Activated T-cell treated with anti-CD3 and anti-CD28 coated beads for 48 hours (primary cell): ENCODE measurements at regions not wholly inside any gene's neighbourhood (a gene's known extent, or its start where the extent isn't known, plus 50 kb on each side); places are given as distances from the start of the nearest gene placed in this dataset.

Experiments
- DNase-seq: peaks from one replicate; pipeline ENCODE4 v3.0.0-alpha.2; 2020; ENCODE audit warnings: low read depth

- no peak for DNase-seq
Measured at GRCh38 chr16:85187886-85188285, 75.6 kb upstream of the CIBAR2 start.

GRCh38 chr16:85188822-85189672, 76.8 kb upstream of the CIBAR2 start:
- DNase-seq = no peak

DNA sequence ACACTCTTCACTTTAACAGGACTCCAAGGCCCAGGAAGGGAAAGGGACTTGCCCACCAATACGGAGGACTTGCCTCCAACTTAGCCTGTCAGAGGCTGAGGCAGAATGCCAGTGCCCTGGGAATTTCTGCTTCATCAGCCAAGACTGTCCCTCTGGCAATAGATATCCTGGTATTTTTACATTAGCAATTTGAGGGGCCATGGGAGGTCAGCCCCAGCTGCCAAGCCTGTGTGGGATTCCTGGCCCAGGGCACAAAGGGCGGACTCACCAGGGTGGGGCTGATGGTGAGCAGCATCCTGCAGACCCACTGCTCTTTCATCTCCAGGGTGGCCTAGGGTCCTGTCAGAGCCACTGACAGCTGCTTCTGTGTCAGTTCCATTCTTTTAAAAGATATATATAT, 78.3 kb upstream of the CIBAR2 start:
- DNase-seq = no peak

- DNase-seq = no peak
Measured at GRCh38 chr16:85191341-85191965, 79.2 kb upstream of the CIBAR2 start.

DNA sequence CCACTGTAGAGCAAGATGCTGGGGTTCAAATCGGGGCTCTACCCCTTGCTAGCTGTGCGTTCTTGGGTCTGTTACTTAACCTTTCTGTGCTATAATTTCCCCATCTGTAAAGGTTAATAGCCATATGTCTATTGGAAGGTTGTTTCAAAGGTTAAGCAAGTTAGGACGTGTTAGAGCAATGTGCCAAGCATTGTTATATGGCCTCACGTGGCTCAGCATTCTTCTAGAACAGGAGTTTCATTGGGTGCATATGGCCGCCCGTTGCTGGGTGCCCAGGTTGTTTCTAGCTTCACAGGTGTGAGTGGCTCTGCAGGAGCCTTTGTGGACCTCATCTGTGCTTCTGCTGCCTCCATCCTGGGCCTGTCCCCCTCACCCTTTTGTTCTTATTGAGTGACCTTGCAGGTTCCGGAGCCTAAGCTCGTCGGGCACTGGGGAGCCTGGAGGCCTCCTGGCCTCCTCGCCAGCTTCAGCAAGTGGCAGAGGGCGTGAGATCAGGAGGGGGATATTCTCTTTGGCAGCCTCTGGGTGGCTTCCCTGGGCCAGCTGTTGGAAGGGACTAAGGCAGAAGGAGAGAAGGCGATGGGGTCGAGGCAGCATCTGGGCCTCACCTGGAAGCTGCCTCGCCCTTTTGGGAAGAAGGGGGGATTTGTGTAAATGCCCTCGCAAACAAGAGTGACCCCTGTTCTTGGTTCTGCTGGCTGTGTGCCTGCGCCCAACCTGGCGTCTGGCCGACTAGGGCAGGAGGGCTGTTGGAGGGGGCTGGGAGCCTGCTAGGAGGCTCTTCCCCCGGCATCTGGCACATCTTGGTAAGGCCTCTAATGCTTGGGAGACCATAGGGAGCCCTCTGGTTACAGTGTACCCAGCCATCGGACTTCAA, 80.2 kb upstream of the CIBAR2 start:
- DNase-seq = no peak

DNA sequence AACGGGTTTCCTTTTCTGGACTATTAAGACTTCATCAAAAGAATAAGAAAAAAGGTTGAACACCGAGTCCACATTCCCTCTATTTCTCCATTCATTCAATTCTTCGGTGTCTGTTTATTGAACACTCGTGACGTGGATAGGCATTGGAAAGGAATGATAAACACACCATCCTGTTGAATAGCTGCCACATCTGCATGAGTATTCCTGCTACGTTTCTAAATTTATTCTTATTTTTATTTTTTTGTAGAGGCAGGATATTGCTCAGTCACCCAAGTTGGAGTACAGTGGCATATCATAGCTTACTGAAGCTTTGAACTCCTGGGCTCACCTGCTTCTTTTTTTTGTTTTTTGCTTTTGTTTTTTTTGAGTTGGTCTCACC, 80.8 kb upstream of the CIBAR2 start:
- DNase-seq = no peak

DNA sequence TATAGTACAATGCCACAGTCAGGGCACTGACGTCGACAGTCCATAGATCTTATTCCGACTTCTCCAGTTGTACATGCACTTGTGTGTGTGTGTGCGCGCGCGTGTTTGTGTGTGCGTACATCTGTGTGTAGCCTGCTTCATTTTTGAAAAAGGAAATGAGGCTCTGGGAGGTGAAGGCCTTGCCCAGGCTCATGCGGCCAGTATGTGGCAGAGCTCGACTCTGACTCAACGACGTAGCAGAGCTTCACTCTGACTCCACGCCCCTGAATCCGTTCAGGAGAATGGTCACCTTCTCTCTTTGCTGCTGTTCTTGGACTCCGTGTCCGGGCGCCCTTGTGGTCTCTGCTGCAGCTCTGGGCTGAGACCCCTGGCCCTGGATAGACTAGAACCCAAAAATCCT, 81.6 kb upstream of the CIBAR2 start:
- DNase-seq = no peak

- no peak for DNase-seq
Measured at GRCh38 chr16:85194307-85195270, 82.3 kb upstream of the CIBAR2 start.

- DNase-seq = no peak
Measured at GRCh38 chr16:85195271-85195647, 83.0 kb upstream of the CIBAR2 start.

- no peak for DNase-seq
Measured at GRCh38 chr16:85195900-85196772, 83.9 kb upstream of the CIBAR2 start.

DNA sequence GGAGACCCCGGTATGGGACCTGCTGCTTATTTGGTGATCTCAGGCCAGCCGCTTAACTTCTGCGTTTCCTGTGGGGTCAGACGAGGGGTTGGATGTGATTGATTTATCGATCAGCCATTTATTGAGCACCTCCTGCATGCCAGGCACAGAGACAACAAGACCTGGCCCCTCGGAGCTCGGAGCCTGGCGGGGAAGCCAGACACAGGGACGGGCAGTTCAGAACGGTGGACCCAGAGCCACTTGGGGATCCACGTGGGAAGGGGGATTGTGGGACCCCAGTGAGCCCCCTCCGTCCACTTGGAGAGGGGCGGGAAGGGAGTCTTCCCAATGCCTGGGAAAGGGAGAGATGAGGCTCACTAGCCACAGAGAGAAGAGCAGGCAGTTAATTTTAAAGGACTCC, 84.7 kb upstream of the CIBAR2 start:
- no peak for DNase-seq

GRCh38 chr16:85197611-85198566, 85.6 kb upstream of the CIBAR2 start:
- no peak for DNase-seq

- no peak for DNase-seq
Measured at GRCh38 chr16:85199069-85199725, 86.9 kb upstream of the CIBAR2 start.

GRCh38 chr16:85199880-85200279, 87.6 kb upstream of the CIBAR2 start:
- no peak for DNase-seq

DNA sequence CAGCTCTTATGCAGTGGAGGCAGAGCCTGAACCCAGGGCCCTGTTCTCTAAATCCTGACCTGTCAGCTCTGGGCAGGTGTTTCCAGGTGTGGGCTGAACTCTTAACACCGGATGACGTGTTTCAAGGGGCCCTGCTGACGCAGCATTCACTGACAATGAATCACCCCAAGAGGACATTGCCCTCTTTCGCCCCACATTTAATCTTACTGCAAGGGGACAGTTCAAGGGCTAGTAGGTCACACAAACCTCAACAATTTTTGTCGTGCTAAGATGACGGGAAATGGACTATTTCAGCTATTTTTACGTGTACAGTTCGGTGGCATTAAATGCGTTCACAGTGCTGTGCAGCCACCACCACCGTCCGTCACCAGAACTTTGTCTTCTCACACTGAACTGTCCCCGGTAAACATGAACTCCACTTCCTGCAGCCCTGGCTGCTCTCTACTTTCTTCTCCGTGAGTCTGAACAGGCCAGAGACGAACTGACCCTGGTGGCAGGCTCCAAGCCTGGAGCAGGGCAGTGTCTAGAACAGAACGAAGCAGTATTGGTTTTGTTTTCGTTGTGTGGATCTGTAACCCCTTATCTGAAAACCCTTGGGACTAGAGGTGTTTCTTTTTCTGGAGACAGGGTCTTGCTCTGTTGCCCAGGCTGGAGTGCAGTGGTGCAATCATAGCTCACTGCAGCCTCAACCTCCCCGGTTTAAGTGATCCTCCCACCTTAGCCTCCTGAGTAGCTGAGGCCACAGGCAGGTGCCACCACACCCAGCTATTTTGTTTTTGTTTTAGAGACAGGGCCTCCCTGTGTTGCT, 88.4 kb upstream of the CIBAR2 start:
- no peak for DNase-seq

DNA sequence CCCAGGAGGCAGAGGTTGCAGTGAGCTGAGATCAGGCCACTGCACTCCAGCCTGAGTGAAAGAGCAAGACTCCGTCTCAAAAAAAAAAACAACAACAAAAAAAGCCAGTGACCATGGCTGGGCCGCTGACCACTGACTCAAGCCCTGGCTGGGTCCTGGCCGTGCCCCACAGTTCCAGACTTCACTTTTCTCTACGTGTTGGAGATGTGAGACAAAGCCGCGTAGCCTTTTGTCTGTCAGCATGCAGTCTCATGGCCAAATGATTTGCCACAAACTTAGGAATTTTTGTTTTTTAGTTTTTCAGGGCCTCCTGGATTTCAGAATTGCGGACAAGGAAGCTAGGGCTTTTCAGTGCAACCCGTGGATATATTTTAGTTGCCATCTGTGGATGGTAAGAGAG, 89.3 kb upstream of the CIBAR2 start:
- no peak for DNase-seq

GRCh38 chr16:85202051-85202601, 89.9 kb upstream of the CIBAR2 start:
- DNase-seq = no peak
